Brain microvascular endothelial cell (primary cell): ENCODE measurements at regions not wholly inside any gene's neighbourhood (a gene's known extent, or its start where the extent isn't known, plus 50 kb on each side); places are given as distances from the start of the nearest gene placed in this dataset.

Source experiments
- DNase-seq: peaks from one replicate; pipeline ENCODE4 v3.0.0-alpha.2; 2020
- H3K27ac ChIP-seq: fragments of 250-450 bp; sonication (Bioruptor Pico); 2 replicates; pipeline ENCODE4 v1.5.1; 2020; ENCODE audit warnings: mild to moderate bottlenecking, moderate library complexity
- H3K27me3 ChIP-seq: fragments of 250-450 bp; sonication (Bioruptor Pico); replicated peaks from 2 replicates; pipeline ENCODE4 v1.5.1; 2020; ENCODE audit warnings: mild to moderate bottlenecking
- H3K36me3 ChIP-seq: fragments of 250-450 bp; sonication (Bioruptor Pico); replicated peaks from 2 replicates; pipeline ENCODE4 v1.5.1; 2020; ENCODE audit warnings: mild to moderate bottlenecking
- H3K4me3 ChIP-seq: 2 replicates; pipeline ENCODE4 v1.5.1; 2011; ENCODE audit warnings: low read depth, mild to moderate bottlenecking, control low read depth, low read length, moderate library complexity
- in situ Hi-C: cut with HindIII; loops from 2 replicates; pipeline ENCODE4 v1.10.0; 2017; ENCODE audit warnings: low sequenced_read_pairs, low pct_ligation_motif_present
- TF ChIP-seq, protein P1 (sequence below): IDR thresholded peaks from 2 replicates; pipeline ENCODE4 v1.5.1; 2011; ENCODE audit warnings: low read depth, mild to moderate bottlenecking, moderate library complexity, low read length, control low read depth, inconsistent platforms; ENCODE audit errors: missing control alignments

DNA sequence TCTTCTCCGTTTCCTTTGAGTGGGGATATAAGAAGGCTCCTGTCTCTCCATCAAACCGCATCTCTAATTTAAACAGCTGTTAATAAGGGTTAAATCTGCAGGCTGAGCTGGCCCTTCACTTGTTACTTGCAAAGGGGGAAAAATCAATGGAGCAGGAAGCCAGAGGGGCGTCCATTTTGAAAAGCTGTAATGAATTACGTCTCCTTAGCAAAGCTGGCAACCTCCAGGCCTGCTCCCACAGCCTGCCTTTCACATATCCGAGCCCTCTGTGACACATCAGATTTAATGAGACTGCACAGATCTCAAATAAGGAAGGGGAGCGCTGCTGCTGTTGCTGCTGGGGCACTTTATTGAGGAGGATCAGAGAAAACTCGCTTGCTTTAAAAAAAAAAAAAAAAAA is 320.8 kb downstream of the BLID start:
- H3K27ac ChIP-seq = no peak overlapping the region
- in situ Hi-C loops = no loop called here
- TF ChIP-seq, protein P1, sequence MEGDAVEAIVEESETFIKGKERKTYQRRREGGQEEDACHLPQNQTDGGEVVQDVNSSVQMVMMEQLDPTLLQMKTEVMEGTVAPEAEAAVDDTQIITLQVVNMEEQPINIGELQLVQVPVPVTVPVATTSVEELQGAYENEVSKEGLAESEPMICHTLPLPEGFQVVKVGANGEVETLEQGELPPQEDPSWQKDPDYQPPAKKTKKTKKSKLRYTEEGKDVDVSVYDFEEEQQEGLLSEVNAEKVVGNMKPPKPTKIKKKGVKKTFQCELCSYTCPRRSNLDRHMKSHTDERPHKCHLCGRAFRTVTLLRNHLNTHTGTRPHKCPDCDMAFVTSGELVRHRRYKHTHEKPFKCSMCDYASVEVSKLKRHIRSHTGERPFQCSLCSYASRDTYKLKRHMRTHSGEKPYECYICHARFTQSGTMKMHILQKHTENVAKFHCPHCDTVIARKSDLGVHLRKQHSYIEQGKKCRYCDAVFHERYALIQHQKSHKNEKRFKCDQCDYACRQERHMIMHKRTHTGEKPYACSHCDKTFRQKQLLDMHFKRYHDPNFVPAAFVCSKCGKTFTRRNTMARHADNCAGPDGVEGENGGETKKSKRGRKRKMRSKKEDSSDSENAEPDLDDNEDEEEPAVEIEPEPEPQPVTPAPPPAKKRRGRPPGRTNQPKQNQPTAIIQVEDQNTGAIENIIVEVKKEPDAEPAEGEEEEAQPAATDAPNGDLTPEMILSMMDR = no peak

DNA sequence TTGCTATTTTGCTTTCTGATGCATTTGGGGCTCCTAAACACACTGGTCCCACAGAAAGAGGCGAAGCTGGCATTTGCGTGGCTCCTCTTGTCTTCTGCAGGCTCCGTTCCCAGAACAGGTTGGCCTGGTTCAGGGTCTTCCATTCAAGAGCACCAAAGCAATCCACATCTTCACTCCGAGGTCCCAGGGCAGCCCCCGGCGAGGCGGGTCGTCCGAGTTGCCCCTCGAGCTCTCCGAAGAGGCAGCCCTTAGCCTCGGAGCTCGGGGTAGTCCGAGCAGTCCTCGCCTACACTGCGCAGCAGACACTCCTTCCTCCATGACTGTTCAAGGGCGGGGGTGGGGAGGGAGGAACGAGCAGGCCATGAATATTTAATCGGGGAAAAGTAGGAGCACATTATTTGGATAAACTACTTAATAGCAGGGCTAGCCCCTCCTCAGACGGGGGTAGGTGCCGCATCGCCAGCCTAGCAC is 321.3 kb downstream of the BLID start:
- TF ChIP-seq, protein P1 = no peak
- Histone ChIP-seq H3K27me3 (no peaks in the 10 kb centered on the region), H3K4me3 (no peak overlapping the region), H3K27ac (no peak overlapping the region), H3K36me3 (no peaks in the 10 kb centered on the region)
- no peak for DNase-seq
- in situ Hi-C loops = no loop called here

More for the DNA sequence above, 320.8 kb downstream of the BLID start:
- Histone ChIP-seq H3K4me3 (no peak overlapping the region), H3K36me3 (no peaks in the 10 kb centered on the region), H3K27me3 (no peaks in the 10 kb centered on the region)
- DNase-seq = no peak

DNA sequence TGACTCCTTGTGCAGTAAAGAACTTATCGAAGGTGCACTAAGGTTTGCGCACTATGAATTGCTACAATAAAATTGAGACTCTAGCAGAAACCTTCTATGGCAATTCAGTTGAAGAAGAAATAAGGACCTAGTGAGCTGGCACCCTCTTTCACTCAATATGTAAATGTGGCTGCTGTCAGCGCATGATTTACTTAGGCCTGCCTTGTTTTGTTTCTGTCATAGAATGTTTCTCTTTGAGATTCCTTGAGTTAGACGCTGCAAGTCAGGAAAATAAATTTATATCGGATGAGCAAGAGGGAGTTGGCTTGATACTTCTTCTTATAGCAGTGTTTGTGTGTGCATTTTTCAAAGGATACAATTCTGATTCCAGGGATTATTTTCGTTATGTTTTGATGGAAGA is 322.1 kb downstream of the BLID start:
- in situ Hi-C loops = no loop called here

DNA sequence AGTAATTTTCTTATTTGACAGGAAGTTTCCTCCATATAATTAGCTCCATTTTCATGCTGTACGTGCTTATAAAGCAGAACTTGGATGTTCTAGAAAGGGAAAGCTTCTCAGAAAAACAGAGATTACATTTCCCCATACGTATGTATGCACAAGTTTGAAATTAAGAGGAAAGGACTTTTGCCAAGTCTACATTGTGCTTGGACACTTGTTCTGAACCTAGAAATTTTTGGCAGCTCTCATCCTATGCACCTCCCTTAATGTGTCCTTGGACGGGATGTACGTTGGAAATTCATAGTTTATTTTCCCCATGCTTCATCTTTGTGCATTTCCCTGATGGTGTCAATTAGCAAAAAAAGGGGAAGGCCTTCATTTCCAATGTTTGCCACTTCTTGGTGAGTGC is 322.7 kb downstream of the BLID start:
- no peak for DNase-seq
- in situ Hi-C loops = no loop called here
- H3K27me3 ChIP-seq = no peaks in the 10 kb centered on the region
- TF ChIP-seq, protein P1 = no peak
- no peak overlapping the region for H3K27ac ChIP-seq
- H3K4me3 ChIP-seq = no peak overlapping the region
- H3K36me3 ChIP-seq = no peaks in the 10 kb centered on the region

More for the DNA sequence above, 322.1 kb downstream of the BLID start:
- no peak for DNase-seq
- Histone ChIP-seq H3K27ac (no peak overlapping the region), H3K27me3 (no peaks in the 10 kb centered on the region), H3K36me3 (no peaks in the 10 kb centered on the region), H3K4me3 (no peak overlapping the region)
- TF ChIP-seq, protein P1 = no peak

DNA sequence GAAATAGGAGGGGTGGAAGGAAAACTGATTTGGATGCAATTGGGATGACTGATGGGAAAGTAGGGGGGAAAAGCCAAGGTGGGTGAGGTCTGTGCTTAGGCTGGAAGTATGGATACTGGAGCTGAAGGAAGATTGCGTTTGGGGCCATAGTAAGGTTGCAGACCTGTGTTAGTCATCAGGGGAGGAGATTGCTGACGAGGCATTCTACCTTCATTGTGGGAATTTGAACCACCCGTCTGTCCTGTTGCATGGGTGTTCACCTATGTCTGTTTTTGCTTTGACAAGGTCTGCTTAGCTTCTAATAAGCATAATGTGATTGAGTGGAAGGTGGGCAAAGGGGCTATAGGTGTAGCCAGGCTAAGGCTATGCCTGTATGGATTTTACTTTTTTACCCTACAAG is 323.8 kb downstream of the BLID start:
- H3K27ac ChIP-seq = no peak overlapping the region
- no peaks in the 10 kb centered on the region for H3K36me3 ChIP-seq
- no peaks in the 10 kb centered on the region for H3K27me3 ChIP-seq
- no peak for DNase-seq
- TF ChIP-seq, protein P1 = no peak
- in situ Hi-C loops = no loop called here
- no peak overlapping the region for H3K4me3 ChIP-seq

DNA sequence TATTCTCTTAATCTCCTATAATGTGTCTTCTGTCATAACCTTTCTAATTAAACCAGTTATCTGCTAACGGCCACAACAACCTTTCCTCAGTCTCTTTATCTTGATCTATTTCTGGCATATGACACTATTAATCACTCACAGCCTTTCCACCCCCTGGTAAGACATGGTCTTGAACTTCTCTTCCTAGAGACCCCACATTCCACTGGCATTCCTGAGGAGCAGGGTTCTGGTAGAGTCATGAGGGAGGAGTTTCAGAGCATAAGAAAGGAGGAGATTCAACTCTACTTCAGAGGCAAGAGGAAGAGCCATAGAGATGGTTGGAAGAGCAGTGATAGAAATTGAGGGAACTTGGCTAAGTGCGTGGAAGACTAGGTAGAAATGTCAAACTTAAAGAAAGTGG is 325.6 kb downstream of the BLID start:
- H3K27me3 ChIP-seq = no peaks in the 10 kb centered on the region
- no peaks in the 10 kb centered on the region for H3K36me3 ChIP-seq
- no peak overlapping the region for H3K27ac ChIP-seq
- DNase-seq = peak; percentile 2
- no peak overlapping the region for H3K4me3 ChIP-seq
- TF ChIP-seq, protein P1 = no peak
- in situ Hi-C loops = no loop called here
